Stomach (tissue), 4 donors: ENCODE measurements at regions not wholly inside any gene's neighbourhood (a gene's known extent, or its start where the extent isn't known, plus 50 kb on each side); places are given as distances from the start of the nearest gene placed in this dataset.

Experiments used
- CTCF ChIP-seq, 7 experiments: fragments of 450-650 bp in 4 of 7; fragments of 200-600 bp in 3 of 7; sonication (generic) in 3 of 7; IDR thresholded peaks; one replicate each; pipeline ENCODE4 v1.5.1; 2016 to 2019; ENCODE audit warnings: antibody characterized with exemption in 7 of 7, control low read depth in 2 of 7, mild to moderate bottlenecking in 1 of 7
- POLR2A ChIP-seq, 4 donors: fragments of 450-650 bp; IDR thresholded peaks; one replicate each; pipeline ENCODE4 v1.6.1; 2016; ENCODE audit warnings: antibody characterized with exemption in 4 of 4, control low read depth in 2 of 4, mild to moderate bottlenecking in 1 of 4, moderate library complexity in 1 of 4
- POLR2AphosphoS5 ChIP-seq, 3 donors: sonication (generic); formaldehyde crosslinking; IDR thresholded peaks; one replicate each; pipeline ENCODE4 v1.6.1; 2016; ENCODE audit warnings: antibody characterized with exemption in 3 of 3

DNA sequence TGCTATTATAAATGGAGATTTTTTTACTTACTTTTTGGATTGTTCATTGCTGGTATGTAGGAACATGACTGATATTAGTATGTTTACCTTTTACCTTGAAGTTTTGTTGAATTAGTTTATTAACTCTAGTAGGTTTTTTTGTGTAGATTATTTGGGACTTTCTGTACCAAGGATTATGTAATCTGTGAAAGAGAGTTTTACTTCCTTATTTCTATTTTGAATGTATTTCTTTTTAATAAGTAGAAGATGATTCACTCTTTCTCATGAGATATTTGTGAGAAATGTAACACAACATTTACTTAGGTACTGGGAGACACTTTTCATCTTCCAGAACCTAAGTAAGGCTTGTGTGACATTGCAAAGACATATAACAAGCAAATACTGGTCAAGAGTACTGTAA lies 473.9 kb upstream of the HS3ST5 start:
- no peak for TF ChIP-seq POLR2A (IDR thresholded peaks at IDR 0.05)
- TF ChIP-seq CTCF (IDR thresholded peaks at IDR 0.05): no peak
- TF ChIP-seq POLR2AphosphoS5 (IDR thresholded peaks at IDR 0.05): no peak
